ENCODE measurements at regions not wholly inside any gene's neighbourhood (a gene's known extent, or its start where the extent isn't known, plus 50 kb on each side); places are given as distances from the start of the nearest gene placed in this dataset.
"Not testable (repeated sequence)": the region's sequence is repeated elsewhere in the genome, so short reads cannot be mapped to it uniquely, and the experiment has no call there.

DNA sequence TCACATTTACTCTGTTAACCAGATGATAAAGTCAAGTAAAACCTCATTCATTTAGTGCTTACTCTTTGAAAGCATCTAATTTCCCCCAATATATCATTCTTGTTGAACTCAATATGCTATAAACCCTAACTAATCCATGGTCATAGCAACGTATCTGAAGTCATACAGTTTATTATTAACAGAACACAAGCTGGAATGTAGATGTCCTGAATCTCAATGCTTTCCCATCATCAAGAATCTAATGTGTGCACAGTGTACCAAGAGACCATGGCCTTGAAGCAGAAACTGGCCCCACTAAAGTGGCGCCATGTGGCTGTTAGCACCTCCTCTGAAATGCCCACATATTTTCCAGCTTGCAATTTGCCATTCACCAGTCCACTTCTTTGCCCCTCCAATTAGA lies 245.8 kb downstream of the SOX9 start:
- DNase-seq (ENCODE audit: low spot score), result no peak

DNA sequence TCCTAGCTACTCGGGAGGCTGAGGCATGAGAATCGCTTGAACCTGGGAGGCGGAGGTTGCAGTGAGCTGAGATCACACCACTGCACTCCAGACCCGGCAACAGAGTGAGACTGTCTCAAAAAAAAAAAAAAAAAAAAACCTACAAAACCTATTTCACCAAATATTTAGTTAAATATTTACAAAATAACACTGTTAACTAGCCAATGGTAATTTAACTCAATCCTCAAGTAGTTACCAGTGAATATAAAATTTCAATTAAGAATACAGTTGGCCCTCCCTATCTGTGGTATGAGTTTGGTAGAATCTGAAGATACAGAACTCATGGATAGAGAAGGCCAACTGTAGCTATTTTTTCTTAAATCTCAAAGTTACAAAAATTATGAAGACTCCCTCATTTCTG lies 247.4 kb downstream of the SOX9 start:
- DNase-seq (ENCODE audit: low spot score), result no peak

DNA sequence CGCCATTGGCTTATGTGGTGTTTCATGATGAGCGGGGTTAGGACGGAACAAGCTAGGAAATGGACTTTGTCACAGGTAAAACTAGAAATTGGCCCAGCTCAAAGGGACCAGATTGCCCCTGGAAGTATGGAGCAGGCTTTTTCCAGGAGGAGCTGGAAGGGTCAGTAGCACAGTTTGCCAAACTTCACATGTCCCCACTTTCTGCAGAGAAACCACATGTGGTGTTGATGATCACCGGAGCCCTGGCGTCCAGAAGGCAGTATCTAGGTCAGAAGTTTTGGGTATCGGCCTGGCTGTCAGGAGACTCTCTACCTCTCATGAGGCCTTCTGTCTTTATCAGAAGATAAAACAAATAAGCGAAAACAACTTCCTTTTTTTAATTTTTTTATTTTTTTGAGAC lies 248.5 kb downstream of the SOX9 start:
- no peak for DNase-seq (ENCODE audit: low spot score)

DNA sequence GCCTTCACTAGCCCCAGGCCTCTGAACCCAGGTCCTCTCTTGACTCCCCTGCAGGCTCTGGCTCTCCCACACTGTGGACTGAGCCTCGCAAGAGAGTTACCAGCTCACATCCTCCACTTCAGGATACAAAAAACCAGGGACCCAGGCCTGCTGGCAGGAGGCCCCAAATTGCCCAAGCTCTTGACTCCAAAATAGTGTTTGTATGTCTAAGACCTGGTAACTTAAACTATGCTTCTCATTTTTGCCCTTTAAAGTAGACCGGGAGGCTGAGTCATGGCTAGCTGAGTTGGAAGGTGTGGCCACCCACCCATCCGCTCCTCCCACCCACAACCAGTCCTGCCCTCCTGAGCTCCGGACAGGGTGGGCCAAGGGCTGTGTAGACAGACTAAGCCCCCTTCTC lies 250.0 kb downstream of the SOX9 start:
- no peak for DNase-seq (ENCODE audit: low spot score)

DNA sequence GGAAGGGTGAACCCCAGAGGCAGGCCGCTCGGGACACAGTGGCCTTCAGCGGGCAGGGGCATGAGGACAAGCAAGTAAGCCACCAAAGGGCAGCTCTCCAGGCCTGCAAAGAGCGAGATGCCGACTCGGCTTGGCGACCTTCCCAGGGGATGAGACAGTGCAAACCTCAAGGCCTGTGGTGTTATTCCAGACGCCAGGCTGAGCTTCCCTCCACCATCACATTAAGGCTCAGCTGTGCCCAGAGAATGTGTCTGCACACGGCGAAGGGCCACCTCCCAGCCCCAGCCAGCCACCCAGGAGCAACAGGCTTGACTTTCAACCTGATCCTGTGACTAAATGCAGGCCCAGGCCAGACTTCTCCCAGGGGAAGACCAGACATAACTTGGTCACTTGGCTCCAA lies 251.4 kb downstream of the SOX9 start:
- DNase-seq (ENCODE audit: low spot score), result no peak

DNA sequence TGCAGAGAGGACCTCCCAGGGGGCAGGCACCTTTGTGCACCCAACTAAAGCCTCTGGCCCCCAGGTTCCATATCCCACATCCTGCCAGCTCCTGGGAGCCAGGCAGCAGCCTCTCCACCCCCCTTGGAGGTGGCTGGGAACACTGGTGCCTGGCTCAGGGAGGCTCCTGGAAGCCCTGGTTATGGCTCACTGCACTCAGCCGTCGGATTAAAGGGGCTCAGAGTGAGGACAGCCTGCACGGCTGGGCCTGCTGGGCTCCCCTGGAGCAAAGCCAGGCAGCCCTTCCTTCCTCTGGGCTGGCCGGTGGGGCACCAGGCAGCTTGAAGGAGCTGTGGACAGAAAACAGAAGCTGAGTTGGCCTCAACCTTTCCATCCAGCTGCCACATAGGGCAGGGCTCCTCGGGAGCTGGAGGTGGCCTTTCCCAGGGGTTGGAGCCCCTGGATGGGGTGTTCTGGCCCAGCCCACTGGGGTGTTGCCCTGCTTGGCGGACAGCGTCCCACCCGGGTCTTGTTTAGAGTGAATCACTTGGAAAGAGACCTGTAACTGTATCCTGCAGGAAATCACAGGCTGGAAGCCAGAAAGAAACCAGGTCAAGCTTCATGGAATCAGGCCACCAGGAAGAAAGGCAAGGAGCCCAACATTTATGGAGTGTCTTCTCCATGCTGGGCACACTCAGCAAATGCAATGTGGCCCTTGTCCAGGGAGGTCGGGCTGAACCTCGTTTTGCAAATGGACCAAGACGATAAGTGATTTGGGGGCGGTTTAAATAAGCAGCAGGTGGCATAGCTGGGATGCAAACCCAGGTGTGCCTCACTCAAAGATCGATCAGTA lies 253.3 kb downstream of the SOX9 start:
- no peak for DNase-seq (ENCODE audit: low spot score)

DNA sequence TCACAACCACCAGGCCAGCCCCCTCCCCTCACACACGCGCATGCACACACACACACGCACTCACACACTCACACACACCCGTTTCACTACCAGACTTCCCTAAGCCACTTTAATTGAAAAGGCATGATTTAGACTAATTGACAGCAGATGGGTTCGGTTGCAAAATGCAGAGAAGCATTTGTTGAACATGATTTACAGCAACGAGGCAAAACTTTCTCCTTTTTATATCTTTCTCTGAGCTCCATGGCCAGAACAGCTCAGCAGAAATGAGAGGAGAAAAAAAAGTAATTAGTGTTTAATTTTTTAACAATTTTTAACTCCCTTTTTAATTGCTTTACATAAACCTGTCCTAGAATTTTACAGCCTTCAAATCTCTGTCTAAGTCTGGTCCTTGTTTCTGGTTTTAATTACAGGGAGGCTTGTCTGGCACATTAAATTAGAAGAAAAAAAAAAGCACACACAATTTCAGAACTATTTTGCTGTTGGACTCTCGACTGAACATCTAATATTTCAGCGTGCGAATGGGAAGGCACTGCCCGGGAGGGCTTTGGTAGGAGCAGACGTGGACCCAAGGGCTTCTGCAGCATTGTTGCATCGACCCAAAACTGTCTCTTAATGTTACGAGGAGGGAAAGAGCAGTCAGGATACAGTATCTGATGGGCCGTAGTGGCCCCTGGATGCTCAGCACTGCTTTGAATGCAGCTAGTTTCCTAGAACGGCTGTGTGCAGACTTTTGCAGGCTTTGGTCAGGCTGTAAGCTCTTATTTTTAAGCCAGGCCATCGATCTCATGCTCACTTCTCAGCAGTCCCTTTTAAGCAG lies 255.9 kb downstream of the SOX9 start:
- DNase-seq (ENCODE audit: low spot score), result no peak

DNA sequence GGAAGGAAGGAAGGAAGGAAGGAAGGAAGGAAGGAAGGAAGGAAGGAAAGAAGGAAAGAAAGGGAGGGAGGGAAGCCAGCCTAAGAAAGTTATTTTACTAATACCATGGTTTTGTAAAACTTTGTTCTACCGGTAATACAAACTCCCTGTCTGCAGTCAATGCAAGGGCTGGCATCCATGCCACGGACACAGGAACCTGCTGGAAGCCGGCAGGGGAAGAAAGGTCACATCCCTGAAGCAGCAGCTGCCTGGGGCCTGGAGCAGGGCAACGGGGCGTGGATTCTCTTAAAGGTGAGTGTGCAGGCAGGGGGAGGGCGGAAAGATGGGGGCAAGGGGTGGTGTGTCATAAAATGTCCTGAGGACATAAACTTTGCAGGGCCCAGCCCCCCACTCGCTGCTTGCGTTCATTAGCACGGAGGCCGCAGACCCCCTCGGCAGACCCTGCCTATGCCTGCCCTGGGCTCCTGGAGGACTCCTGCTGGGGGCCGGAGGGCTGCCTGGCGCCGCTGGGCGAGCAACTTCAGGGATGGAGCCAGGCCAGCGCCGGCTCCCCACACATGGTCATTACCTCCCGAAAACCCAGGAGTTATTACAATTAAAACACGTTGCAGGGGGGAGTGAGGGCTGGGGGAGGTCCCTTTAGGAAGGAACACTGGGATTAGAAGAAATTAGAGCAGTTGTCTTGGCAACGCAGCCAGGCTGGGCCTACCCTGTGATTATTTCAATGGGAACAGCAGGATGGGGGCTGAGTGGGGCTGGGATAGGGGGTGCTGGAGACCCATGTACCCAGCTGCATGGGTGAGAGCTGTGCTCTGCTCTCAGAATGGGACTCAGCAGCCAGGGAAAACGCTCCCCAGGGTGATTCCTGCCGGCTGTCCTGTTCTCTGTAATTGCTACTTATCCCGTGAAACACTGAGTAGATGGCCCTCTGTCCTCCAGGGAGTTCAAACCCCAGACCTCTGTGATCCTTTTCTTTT lies 257.9 kb downstream of the SOX9 start:
- DNase-seq (ENCODE audit: low spot score), result no peak

DNA sequence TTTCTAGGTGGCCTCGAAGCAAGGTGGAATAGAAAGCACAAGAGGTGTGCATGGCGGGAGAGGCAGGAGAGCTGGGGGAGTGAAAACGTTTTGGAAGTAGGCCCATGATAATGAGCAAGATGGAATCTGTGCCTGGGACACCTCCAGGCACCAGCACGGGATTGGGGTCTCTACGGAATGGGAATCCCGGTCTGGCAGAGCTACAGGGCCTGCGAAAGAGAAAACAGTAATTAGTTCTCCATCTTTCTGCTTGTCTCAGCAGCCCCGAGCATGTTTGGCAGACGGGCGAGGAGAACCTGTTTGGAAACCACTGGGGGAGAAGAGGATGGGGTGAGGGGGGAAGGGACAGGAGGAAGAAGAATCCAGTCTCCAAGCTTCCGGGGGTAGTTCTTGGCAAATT lies 258.7 kb downstream of the SOX9 start:
- no peak for DNase-seq (ENCODE audit: low spot score)

DNA sequence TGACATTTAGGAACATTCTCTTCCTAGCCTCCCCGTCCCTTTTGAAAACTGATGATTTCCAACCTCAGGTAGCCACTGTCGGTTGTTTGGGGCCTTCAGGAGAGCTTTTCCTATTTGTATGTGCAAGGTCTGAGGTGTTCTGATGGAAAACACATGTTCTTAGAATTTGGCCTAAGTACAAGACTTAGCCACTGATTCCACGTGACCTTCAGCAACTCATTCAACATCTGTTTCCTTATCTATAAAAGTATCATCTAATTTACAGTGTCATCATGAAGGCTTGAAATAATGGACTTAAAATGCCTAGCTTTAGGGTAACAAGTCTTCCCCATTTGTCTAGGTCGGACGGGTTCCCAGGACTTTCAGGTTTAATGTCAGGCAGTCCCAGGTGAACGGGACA lies 259.3 kb downstream of the SOX9 start:
- DNase-seq (ENCODE audit: low spot score), result no peak

DNA sequence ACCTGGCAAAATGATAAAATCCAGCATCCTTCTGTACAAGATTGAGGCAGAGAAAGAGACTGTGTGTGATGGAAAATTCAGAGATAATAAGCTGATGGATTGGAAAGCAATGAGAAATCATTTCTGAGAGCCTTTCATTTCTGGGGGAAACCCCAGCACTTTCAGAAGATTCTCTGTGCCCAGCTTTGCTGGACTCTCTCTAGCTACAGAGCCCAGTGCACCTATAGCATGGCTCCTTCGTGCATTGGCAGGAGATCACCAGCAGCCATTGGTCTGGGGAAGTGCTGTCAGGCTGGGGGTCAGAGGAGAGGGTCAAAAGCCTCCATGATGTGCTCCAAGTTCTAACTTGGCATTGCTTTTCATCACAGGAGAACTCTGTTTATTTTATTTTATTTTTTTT lies 259.9 kb downstream of the SOX9 start:
- no peak for DNase-seq (ENCODE audit: low spot score)

DNA sequence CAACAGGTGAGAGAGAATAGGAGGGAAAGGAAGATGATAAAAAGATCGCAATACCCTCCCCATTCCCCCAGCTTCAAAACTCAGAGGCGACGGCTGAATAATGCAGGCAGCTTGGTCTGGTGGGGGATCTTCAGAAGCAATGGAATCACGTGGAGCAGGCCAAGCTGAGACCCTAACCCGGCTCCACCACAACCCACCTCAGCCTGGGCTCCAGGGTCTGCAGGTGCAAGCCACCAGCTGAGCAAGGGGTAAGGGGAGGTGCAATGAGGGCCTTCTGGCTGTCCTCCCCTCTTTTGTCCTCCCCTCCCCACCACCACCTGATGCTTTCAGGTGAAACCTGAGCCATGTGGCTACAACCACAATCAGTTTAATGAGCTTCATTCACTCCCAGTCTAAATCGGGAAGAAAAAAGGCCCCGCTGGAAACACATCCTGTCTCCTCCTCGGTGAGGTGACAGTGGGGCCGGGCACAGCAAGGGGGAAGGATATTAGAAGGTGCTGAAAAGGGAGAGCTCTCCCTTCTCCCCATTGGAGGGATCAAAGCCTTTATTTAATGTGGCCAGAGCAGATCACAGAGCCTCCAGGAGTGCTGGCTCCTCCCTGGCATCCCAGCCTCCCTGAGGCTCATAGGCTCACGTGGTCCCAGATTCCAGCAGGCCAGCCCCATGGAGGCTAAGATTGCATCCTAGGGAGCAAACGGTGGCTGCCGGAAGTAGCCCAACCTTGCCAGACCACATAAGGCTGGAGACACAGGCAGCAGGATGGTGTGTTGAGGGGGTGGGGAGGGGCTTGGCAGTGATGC lies 261.0 kb downstream of the SOX9 start:
- no peak for DNase-seq (ENCODE audit: low spot score)

DNA sequence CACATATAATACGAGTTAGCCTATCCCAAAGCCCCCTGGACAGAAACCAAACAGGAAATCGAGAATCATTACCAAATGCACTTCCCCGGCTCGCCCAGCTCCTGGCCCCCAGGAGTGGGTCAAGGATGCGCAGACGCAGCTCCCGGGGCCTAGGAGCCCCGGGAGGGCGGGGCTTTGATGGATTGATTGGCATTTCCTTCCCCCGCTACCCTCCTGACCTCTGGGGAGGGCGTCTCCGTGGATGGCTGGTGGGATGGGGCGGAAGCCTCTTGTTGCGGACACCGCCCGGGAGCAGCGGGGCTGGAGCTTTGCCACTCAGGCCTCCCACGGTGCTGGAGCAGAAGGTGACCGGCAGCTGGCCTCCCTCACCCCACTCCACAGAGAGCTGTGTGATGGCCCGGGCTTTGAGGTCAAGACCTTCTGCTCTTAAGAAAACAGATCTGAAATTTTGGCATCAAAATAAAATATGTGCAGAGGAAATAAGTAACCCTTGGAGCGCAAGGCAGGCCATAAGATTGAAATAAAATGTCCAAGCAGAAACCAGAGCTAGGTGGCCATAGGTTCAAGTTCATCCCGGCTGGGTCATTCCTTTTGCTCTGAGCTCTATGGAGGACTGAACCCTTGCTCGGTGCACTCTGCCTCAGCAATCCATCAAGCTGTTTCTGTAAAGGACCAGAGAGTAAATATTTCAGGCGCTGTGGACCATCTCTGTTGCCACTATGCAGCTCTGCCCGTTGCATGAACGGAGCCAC lies 262.3 kb downstream of the SOX9 start:
- no peak for DNase-seq (ENCODE audit: low spot score)

DNA sequence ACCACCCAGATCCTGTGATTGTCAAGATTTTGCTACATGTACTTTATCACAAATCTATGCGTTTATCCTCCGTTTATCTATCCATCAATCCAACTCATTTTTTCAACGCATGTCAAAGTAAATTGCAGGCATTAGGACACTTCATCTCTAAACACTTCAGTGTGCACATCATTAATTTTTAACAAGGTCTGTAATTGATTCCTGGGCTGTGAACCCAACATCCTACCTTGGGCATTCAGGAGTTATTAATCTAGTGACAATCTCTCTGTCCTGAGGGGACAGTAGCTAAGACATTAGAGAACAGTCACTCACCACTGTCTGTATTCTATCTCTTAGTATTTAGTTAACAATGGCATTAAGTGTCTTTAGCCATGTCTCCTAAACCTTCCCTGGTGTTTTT lies 264.7 kb downstream of the SOX9 start:
- DNase-seq (ENCODE audit: low spot score), result no peak

DNA sequence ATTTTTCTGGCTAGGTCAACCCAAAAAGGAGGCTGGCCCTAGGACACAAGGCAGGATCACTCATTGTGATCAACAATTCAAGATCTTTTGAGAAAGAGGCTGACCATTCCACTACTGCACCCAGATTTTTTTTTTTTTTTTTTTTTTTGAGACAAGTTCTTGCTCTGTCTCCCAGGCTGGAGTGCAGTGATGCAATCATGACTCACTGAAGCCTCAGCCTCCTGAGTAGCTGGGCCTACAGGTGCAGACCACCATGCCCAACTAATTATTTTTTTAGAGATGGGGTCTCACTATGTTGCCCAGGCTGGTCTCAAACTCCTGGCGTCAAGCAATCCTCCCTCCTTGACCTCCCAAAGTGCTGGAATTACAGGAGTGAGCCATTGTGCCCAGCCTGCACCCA lies 265.4 kb downstream of the SOX9 start:
- DNase-seq (ENCODE audit: low spot score), result not testable (repeated sequence)

DNA sequence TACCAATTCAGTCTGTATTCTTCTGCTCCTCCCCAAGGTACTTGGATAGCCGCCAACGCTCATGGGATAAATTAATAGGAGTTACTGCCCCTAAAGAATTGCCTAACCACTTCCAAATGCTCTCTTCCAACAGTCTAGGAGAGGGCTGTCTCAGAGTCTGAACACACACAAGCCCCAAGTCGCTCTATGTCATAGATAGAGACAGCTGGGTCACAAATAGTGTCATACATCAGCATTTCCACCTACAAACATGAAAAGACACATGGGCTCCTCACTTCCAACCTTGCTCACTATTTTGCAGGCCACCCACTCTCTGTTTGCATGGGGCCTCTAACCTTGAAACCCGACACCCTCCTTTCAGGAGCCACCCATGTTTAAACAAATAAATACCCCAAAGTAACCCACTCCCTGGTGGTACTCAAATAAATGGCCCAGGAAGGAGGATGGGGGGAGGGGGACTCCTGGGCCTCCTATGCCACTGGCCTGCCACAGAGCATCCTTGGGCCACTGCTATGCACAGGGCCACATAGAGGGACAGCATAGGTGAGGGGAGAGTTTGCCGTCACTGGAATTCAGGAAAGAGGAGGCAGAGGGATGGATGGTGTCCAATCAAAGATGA lies 265.9 kb downstream of the SOX9 start:
- DNase-seq (ENCODE audit: low spot score), result no peak

DNA sequence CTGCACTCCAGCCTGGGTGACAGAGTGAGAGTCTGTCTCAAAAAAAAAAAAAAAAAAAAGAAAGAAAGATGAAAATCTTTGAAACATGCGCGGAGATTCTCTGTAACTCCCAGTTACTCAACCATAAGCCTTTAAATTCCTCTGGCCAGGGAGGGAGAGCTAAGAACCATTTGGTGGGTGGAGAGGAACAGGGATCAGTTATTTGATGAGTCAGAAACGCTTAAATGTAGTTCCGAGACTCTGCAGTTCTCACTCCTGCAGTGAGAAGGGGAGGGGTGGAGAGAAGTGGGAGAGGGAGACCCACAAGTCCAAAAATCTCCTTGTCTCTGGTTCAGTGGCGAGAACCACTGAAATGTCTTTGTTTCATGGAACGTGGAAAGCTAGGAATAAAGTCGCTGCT lies 266.7 kb downstream of the SOX9 start:
- no peak for DNase-seq (ENCODE audit: low spot score)

DNA sequence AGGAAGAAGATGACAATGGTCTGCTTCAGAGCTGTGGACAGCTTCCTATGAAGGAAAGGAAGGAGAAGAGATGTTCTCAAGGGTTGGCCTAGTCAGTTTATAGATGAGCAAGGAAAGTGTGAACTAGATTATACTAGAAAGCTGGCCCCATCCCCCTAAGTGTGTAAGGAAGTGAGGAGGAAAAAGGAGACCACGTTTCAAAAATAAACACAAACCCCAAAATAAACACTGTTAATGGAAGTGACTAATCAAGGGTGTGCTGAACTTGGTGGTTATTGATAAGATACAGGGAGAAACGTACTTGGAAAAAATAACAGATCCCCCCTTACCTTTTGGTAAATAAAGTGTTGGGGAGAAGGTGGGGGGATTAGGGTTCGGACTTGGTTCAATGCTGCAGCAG lies 267.1 kb downstream of the SOX9 start:
- DNase-seq (ENCODE audit: low spot score), result no peak

DNA sequence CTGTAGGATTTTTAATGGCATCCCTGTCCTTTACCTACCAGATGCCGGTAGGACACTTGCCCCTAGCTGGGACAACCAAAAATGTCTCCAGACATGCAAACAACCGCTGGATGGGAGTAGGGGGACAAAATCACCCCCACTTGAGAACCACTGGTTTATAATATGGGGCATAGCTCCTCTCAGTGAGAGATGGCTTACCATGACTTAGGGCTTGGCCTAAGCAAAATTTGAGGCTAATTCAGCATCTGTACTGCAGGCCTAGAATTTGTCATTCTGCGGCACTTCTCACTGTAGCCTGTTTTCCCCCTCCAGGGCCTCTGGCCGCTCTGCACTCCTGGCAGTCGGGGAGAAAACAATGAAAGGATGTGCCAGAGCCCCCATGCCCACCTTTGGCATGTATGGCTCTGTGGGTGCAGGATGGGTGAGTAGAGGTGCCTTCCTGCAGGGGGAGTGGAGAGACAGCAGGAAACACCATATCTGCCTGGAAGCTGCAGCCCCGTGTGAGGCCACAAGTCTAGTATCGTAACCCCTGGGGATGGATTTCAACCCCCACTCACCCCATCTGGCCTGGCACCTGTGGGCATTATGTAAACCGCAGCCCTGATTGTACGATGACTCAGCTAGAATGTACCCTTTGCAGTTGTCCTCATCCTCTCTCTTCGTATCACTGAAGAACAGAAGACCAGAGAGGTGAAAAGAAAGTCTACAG lies 268.1 kb downstream of the SOX9 start:
- no peak for DNase-seq (ENCODE audit: low spot score)
